HG03469 (cell line): ENCODE measurements at regions not wholly inside any gene's neighbourhood (a gene's known extent, or its start where the extent isn't known, plus 50 kb on each side); places are given as distances from the start of the nearest gene placed in this dataset.

Source experiments
- ATAC-seq: cut with Tn5 transposase; IDR thresholded peaks from one replicate; pipeline ENCODE4 v1.9.1; 2021; ENCODE audit warnings: mild to moderate bottlenecking, moderate library complexity, moderate number of reproducible peaks; ENCODE audit not compliant: unreplicated experiment

DNA sequence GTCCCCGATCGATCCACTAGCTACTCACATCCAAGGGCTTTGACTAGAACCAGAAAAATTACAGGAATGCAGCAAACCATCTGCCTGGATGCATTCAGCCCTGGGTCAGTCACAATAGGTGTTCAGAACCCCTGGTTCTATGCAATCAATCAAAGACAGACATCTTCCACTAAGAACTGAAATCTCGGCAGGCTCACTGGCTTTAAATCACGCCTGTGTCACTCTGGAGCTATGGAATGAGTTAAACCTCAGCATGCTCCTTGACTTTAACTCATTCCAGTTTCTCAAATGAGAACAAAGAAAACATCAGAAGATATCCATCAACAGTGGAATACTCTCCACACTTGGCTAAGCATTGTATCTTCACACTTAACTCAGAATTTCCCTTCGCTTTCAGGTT is 68.1 kb upstream of the SPTBN1 start:
- ATAC-seq: no peak

DNA sequence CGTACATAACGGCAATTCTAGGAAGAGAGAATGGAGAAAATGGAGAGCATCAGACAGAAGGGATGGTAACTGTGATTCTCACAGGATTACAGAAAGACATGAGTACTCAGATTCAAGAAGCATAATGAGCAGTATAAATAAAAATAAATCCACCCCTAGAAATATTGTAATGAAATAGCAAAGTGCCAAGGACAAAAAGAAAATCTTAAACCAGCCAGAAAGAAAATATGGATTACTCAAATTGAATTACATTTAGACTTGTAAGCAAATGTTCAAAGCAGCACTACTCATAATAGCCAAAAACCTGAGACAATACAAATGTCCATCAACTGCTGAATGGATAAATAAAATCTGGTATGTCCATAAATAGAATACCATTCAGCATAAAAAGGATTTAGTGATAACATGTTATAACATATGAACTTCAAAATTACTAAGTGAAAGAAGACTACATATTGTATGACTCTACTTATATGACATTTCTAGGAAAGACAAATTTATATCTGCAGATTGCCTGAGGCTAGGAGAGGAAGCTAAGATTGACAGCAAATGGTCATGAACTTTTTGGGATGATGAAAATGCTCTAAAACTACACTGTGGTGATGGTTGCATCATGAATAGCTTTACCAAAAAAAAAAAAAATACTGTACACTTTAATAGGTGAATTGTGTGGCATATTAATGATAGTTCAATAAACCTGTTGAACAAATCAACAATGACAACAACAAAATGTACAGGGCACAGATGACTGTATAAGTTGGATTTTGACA is 63.4 kb upstream of the SPTBN1 start:
- no peak for ATAC-seq

- peak; percentile 64 for ATAC-seq
Measured at GRCh38 chr2:54394392-54394791, 61.7 kb upstream of the SPTBN1 start.

GRCh38 chr2:54396107-54396506 is 60.0 kb upstream of the SPTBN1 start:
- ATAC-seq: no peak

DNA sequence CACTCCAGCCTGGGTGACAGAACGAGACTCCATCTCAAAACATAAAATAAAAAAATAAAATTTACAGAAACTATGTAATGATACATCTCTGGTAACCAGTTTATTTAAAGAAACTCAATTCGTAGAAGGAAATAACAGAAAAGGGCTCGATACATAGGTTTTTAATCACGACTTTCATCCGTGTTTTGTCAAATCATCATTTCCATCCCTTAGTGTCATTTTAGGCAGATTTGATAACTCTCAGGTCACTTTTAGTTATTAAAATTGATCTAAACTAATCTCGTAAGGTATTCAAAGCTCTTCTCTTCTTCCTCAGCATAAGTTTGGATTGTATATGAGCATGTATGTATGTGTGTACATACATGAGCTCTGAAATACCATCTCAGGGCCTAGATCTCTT is 59.3 kb upstream of the SPTBN1 start:
- ATAC-seq: no peak

DNA sequence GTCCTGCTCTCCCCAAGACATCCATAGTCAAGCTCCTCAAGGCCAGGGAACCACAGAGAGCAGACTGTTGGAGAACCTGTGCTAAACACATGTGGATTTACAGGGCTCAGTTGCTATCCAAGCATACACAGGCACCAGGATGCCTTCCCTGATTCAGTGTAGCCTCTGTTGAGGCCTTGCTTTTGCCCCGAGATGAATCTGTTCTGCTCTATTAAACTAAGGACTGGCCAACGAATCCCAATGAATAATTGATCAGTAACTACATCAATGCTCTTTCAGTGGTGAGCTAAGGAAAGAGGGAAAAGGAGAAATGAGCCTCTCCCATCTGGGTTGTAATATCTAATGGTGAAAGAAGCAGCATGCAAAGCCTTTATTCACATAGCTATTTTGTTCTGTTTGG is 58.7 kb upstream of the SPTBN1 start:
- ATAC-seq: no peak

DNA sequence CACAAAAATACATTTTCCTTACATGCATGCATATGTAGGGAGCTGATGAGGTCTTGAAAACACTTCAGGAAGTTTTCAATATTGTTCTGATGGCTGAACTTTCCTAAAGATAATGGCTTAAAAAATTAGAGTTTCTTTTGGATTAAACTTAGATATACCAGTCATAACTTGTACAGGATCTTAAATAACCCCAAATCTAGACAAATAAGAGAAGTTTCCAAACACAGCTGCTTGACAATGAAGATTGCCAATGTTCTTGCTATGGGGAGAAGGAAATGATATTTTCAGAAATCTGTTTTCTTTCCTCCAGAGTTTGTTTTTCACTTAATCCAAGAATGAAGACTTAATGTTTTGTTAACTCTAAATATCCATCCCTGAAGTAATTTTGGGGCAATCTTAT is 54.6 kb upstream of the SPTBN1 start:
- no peak for ATAC-seq

- no peak for ATAC-seq
Measured at GRCh38 chr2:54402350-54402749, 53.8 kb upstream of the SPTBN1 start.

DNA sequence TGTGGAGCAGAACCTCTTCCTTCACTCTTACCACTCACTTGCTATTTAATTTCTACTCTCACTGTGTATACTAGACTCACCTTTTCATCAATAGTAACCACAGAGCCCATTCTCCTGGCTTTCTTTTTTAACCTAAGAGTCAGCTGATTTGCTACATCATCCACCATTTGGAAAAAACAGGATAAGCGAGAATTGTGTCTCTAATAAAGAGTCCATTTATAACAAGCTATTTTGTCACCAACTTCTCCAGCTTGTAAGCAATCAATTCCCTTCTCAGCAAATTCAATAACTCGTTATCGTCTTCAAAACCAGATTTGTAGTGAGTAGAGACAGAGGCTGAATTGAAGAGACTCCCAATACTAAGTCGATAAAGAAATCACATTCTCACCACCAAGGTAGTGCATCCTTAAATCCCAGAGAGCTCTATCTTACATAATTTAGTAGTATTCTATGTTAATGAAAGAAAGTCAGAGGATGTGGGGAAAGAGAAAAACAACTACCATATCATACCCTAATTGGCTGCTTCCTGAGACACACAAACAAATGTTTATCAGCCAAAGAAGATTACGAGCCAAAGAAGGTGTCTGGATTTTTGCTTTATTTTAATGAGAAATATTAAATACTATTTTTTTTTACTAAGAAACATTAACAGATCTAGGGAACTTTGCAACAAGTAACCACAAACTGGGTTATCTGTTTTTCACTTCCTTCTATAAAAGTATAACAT is 52.5 kb upstream of the SPTBN1 start:
- no peak for ATAC-seq

GRCh38 chr2:54404270-54404669 is 51.9 kb upstream of the SPTBN1 start:
- ATAC-seq: no peak

DNA sequence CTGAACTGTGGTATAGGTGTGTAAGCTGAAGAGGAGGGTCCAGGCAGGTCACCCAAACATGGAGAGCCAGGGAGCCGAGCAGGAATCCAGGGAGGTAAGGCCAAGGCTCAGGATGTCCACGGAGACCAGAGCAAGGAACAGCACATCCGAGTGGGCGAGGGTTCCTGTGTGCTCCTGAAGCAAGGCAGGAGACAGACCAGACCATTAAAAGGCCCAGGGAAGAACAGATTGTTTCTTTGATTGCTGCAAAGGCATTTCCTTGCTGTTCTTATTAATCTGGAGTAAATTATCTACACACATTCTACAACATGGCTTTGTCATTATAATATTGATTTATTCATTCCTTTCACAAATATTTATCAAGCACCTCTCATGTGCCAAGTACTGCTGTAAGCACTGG is 50.1 kb upstream of the SPTBN1 start:
- ATAC-seq: no peak
